ENCODE measurements at regions not wholly inside any gene's neighbourhood (a gene's known extent, or its start where the extent isn't known, plus 50 kb on each side); places are given as distances from the start of the nearest gene placed in this dataset.
A peak's percentile ranks its signal among the peaks of the same experiment; 100 is the strongest.

DNA sequence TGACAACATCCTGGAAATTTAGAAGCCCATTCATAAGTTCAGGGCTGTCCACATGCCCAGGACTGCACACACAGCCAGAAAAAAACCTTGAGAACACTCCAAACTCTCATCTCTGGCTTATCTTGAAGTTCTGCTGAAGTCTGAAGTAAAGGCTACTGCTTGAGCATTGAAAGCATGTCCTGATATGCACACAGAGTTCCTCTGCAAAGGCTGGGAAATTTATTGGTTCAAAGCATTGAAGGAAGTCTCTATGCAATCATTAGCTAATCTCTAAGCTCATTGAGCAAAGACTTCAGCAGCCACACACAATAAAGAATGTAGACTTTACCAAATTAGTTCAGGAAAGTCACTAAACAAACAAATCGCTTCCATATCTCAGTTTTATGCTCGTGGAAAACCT, 162.0 kb upstream of the STT3B start:
- DNase-seq = no peak
- no peak overlapping the region for H3K4me3 ChIP-seq
- H3K27me3 ChIP-seq = no peaks in the 10 kb centered on the region
- TF ChIP-seq POLR2A (IDR thresholded peaks at IDR 0.05) = no peak
- TF ChIP-seq, protein P1, sequence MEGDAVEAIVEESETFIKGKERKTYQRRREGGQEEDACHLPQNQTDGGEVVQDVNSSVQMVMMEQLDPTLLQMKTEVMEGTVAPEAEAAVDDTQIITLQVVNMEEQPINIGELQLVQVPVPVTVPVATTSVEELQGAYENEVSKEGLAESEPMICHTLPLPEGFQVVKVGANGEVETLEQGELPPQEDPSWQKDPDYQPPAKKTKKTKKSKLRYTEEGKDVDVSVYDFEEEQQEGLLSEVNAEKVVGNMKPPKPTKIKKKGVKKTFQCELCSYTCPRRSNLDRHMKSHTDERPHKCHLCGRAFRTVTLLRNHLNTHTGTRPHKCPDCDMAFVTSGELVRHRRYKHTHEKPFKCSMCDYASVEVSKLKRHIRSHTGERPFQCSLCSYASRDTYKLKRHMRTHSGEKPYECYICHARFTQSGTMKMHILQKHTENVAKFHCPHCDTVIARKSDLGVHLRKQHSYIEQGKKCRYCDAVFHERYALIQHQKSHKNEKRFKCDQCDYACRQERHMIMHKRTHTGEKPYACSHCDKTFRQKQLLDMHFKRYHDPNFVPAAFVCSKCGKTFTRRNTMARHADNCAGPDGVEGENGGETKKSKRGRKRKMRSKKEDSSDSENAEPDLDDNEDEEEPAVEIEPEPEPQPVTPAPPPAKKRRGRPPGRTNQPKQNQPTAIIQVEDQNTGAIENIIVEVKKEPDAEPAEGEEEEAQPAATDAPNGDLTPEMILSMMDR (IDR thresholded peaks at IDR 0.05) = no peak
- peak overlapping the region in 3 of 4 donors; percentile 22 to 62 (median 44) for H3K27ac ChIP-seq
- 34 to 57% methylated on average over 2 of the region's 2 CpGs for WGBS, 2 donors
- no peaks in the 10 kb centered on the region for H3K36me3 ChIP-seq
- H3K4me1 ChIP-seq = peaks cover 0 to 25% (median 8%) of the 10 kb centered on the region in 3 donors
- H3K9me3 ChIP-seq = no peaks in the 10 kb centered on the region
- intact Hi-C loops (cut with DNase I) = no loop called here

DNA sequence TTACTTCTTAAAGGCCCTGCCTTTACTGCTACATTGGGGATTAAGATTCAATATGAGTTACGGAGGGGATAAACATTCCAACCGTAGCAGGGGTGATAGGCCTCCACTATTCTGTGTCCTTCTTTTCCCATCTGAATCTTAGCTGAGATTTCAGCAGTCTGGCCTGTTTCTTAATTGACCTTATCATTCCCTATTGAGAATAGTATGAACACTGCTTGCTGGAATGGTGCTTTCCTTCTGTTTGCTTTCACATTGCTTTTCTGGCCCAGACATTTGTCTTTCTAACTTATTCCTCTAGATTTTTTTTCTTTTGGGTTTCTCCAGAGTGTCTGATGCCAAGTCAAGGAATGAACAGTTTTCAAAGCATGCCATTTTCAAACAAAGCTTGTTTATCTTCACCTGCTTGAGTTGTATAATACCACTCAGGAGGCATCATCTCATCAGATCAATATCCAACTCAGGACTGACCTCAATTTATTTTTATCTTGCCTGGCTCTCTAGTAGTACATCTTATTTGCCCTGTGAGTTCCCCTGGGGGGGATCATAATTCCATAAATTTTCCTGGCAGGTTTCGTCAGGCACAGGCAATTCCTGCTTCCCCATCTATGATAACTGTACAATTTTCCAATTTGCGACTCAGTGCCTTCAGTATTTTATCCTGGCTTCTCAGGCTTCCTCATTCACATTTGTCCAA, 161.1 kb upstream of the STT3B start:
- Histone ChIP-seq H3K27ac (peak overlapping the region in 1 of 4 donors; percentile 17), H3K9me3 (no peaks in the 10 kb centered on the region), H3K27me3 (no peaks in the 10 kb centered on the region), H3K36me3 (no peaks in the 10 kb centered on the region), H3K4me1 (peaks cover 0 to 28% (median 8%) of the 10 kb centered on the region in 3 donors), H3K4me3 (no peak overlapping the region)
- no peak for DNase-seq
- TF ChIP-seq POLR2A (IDR thresholded peaks at IDR 0.05) = no peak
- TF ChIP-seq, protein P1 (IDR thresholded peaks at IDR 0.05) = no peak
- WGBS, 2 donors = 89 to 90% methylated on average over 4 of the region's 4 CpGs
- intact Hi-C loops (cut with DNase I) = no loop called here

DNA sequence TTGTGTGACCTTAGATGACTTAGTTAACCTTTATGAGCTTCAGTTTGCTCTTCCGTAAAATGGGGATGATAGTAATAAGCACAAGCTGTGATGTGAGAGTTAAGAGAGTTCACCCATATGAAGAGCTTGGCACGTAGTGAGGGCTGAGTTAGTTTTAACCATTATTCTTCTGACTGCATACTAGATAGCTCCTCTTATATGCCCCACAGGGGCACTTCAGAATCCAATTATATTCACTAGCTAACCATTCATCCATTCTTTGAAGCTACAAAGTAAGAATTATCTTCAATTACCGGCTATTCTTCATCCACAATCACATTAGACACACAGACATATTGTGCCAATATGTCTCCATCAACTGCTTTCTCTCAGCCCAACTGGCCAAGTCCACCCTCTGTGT, 159.0 kb upstream of the STT3B start:
- intact Hi-C loops (cut with DNase I) = no loop called here
- TF ChIP-seq, protein P1 (IDR thresholded peaks at IDR 0.05) = no peak
- no peak for TF ChIP-seq POLR2A (IDR thresholded peaks at IDR 0.05)
- H3K27ac ChIP-seq = no peak overlapping the region
- H3K36me3 ChIP-seq = no peaks in the 10 kb centered on the region
- H3K9me3 ChIP-seq = no peaks in the 10 kb centered on the region
- H3K4me1 ChIP-seq = peaks cover 0 to 46% (median 8%) of the 10 kb centered on the region in 3 donors
- 85 to 98% methylated on average over 3 of the region's 3 CpGs for WGBS, 2 donors
- no peaks in the 10 kb centered on the region for H3K27me3 ChIP-seq
- DNase-seq = no peak
- no peak overlapping the region for H3K4me3 ChIP-seq

DNA sequence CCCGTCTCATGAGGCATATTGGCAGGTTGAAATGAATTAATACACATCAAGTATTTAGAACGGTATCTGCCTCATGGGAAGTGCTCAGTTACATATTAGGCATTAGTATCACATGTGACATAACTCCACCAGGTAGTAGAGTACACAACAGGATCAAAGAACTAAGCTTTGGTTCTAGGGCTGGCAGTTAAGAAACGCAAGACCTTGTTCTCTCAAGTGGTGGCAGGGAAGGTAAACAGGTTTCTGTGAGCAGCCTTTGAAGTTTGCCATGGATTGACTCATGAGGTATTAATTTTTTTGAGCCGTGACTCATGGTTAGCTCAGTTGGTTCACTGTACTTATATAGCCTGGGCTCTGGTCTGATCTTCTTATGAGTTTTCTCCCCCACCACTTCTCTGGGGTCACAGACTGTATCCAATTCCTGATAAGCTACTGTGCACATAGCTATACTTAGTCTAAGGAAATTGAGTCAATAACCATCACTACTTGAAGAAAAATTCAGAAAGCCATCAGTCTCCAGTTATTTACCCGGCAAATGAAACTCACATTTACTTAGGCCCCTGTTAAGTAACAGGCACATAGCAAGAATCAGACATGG, 155.6 kb upstream of the STT3B start:
- peaks cover 0 to 21% (median 0%) of the 10 kb centered on the region in 3 donors for H3K4me1 ChIP-seq
- no peaks in the 10 kb centered on the region for H3K9me3 ChIP-seq
- no peaks in the 10 kb centered on the region for H3K27me3 ChIP-seq
- 53 to 61% methylated on average over 5 of the region's 5 CpGs for WGBS, 2 donors
- H3K4me3 ChIP-seq = no peak overlapping the region
- H3K27ac ChIP-seq = peak overlapping the region in 2 of 4 donors; percentile 20 to 49
- H3K36me3 ChIP-seq = no peaks in the 10 kb centered on the region
- no peak for TF ChIP-seq POLR2A (IDR thresholded peaks at IDR 0.05)
- TF ChIP-seq, protein P1 (IDR thresholded peaks at IDR 0.05) = no peak
- intact Hi-C loops (cut with DNase I) = no loop called here
- no peak for DNase-seq

DNA sequence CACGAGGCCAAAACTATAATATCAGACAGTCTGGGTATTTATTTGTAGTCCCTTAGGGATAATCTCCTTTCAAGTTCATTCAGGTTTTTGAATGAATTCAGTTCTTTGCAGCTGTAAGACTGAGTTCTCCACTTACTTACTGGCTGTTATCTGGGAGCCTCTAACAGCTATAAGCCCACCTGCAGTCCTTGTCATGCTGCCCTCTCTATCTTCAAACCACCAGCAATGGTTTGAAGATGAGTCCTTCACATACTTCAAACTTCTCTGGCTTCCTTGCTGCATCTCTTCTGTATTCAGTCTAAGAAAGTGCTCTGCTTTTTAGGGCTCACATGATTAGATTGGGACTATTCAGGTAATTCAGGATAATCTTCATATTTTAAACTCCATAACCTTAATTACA, 154.5 kb upstream of the STT3B start:
- H3K27me3 ChIP-seq = no peaks in the 10 kb centered on the region
- TF ChIP-seq POLR2A (IDR thresholded peaks at IDR 0.05) = no peak
- TF ChIP-seq, protein P1 (IDR thresholded peaks at IDR 0.05) = no peak
- intact Hi-C loops (cut with DNase I) = no loop called here
- H3K27ac ChIP-seq = no peak overlapping the region
- H3K36me3 ChIP-seq = no peaks in the 10 kb centered on the region
- no peaks in the 10 kb centered on the region for H3K9me3 ChIP-seq
- no peak overlapping the region for H3K4me3 ChIP-seq
- H3K4me1 ChIP-seq = peaks cover 0 to 21% (median 0%) of the 10 kb centered on the region in 3 donors
- 33 to 55% methylated on average over 1 of the region's 1 CpG for WGBS, 2 donors
- DNase-seq = no peak

Data from esophagus squamous epithelium (tissue), 5 donors.